ENCODE measurements at regions not wholly inside any gene's neighbourhood (a gene's known extent, or its start where the extent isn't known, plus 50 kb on each side); places are given as distances from the start of the nearest gene placed in this dataset.

DNA sequence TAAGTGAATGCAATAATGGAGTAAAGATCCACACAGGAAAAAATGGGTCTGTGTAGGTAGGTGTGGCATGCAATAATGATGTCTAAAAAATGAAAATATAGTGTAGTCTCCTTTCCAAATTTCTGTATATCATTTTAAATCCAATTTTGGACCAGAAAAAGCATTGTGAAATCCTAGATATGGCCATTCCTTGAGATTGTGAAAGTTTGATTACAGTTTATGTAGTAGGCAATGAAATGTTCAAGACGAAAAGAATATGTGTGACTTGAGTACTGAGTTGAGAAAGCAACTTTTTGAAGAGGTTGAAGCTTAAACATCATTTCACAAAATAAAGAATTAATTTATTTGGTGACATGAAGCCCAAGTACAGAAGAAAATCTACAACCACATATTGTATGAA is 698.7 kb downstream of the EPHA3 start:
- in situ Hi-C loops (cut with HindIII; ENCODE audit: extremely low pct_ligation_motif_present, low pct_unique_long_range_greater_than_20kb) (no loop called here), intact Hi-C loops (cut with micrococcal nuclease; ENCODE audit: unreplicated experiment) (no loop called here)
- no peak for TF ChIP-seq ZNF430 (CRISPR knock-in tag; IDR thresholded peaks at IDR 0.05)
- TF ChIP-seq HOXD1 (CRISPR knock-in tag; IDR thresholded peaks at IDR 0.05) = no peak
- TF ChIP-seq JUN (CRISPR knock-in tag; IDR thresholded peaks at IDR 0.05) = no peak
- TF ChIP-seq ZNF790 (CRISPR knock-in tag; IDR thresholded peaks at IDR 0.05; ENCODE audit: borderline replicate concordance) = no peak
- no peak for TF ChIP-seq SNRNP70 (IDR thresholded peaks at IDR 0.05; ENCODE audit: low read depth, low read length)
- TF ChIP-seq MIER2 (CRISPR knock-in tag; IDR thresholded peaks at IDR 0.05) = no peak
- TF ChIP-seq RFX1 (IDR thresholded peaks at IDR 0.05) = no peak
- no peak for TF ChIP-seq GTF3A (CRISPR knock-in tag; conservative IDR thresholded peaks at IDR 0.05)
- TF ChIP-seq, protein P1, sequence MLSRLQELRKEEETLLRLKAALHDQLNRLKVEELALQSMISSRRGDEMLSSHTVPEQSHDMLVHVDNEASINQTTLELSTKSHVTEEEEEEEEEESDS (CRISPR knock-in tag; IDR thresholded peaks at IDR 0.05; ENCODE audit: borderline replicate concordance) = no peak
- TF ChIP-seq MLLT10 (CRISPR knock-in tag; IDR thresholded peaks at IDR 0.05) = no peak
- TF ChIP-seq JUND (CRISPR knock-in tag; IDR thresholded peaks at IDR 0.05) = no peak
- TF ChIP-seq, protein P2, sequence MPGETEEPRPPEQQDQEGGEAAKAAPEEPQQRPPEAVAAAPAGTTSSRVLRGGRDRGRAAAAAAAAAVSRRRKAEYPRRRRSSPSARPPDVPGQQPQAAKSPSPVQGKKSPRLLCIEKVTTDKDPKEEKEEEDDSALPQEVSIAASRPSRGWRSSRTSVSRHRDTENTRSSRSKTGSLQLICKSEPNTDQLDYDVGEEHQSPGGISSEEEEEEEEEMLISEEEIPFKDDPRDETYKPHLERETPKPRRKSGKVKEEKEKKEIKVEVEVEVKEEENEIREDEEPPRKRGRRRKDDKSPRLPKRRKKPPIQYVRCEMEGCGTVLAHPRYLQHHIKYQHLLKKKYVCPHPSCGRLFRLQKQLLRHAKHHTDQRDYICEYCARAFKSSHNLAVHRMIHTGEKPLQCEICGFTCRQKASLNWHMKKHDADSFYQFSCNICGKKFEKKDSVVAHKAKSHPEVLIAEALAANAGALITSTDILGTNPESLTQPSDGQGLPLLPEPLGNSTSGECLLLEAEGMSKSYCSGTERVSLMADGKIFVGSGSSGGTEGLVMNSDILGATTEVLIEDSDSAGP (CRISPR knock-in tag; IDR thresholded peaks at IDR 0.05; ENCODE audit: borderline replicate concordance) = no peak
- no peak for TF ChIP-seq EP300 (IDR thresholded peaks at IDR 0.05; ENCODE audit: low read depth in 2 of 2, low read length in 2 of 2)
- TF ChIP-seq EP300 (CRISPR knock-in tag; IDR thresholded peaks at IDR 0.05; ENCODE audit: borderline replicate concordance) = no peak
- TF ChIP-seq, protein P3, sequence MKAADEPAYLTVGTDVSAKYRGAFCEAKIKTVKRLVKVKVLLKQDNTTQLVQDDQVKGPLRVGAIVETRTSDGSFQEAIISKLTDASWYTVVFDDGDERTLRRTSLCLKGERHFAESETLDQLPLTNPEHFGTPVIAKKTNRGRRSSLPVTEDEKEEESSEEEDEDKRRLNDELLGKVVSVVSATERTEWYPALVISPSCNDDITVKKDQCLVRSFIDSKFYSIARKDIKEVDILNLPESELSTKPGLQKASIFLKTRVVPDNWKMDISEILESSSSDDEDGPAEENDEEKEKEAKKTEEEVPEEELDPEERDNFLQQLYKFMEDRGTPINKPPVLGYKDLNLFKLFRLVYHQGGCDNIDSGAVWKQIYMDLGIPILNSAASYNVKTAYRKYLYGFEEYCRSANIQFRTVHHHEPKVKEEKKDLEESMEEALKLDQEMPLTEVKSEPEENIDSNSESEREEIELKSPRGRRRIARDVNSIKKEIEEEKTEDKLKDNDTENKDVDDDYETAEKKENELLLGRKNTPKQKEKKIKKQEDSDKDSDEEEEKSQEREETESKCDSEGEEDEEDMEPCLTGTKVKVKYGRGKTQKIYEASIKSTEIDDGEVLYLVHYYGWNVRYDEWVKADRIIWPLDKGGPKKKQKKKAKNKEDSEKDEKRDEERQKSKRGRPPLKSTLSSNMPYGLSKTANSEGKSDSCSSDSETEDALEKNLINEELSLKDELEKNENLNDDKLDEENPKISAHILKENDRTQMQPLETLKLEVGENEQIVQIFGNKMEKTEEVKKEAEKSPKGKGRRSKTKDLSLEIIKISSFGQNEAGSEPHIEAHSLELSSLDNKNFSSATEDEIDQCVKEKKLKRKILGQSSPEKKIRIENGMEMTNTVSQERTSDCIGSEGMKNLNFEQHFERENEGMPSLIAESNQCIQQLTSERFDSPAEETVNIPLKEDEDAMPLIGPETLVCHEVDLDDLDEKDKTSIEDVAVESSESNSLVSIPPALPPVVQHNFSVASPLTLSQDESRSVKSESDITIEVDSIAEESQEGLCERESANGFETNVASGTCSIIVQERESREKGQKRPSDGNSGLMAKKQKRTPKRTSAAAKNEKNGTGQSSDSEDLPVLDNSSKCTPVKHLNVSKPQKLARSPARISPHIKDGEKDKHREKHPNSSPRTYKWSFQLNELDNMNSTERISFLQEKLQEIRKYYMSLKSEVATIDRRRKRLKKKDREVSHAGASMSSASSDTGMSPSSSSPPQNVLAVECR (CRISPR knock-in tag; IDR thresholded peaks at IDR 0.05; ENCODE audit: borderline replicate concordance) = no peak
- no peak for TF ChIP-seq ZFP62 (CRISPR knock-in tag; IDR thresholded peaks at IDR 0.05)
- TF ChIP-seq, protein P4, sequence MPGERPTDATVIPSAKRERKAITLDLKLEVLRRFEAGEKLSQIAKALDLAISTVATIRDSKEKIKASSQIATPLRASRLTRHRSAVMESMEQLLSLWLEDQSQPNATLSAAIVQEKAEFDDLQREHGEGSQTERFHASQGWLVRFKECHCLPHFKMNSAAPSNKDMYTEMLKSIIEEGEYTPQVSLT (CRISPR knock-in tag; IDR thresholded peaks at IDR 0.05; ENCODE audit: borderline replicate concordance, low read depth) = no peak
- ChIA-PET POLR2A (no interaction called here), CTCF (ENCODE audit: low intra/inter-chr PET ratio, low total read pairs) (no interaction called here)
- Histone ChIP-seq H3K4me1 (ENCODE audit: insufficient read depth, low read length) (no peaks in the 10 kb centered on the region), H3K9ac (ENCODE audit: insufficient read depth, low read depth, low read length) (no peak overlapping the region), H3K36me3 (replicated peaks in 1 of 2; ENCODE audit: control insufficient read depth in 1 of 2, insufficient read depth in 2 of 2, low read length in 2 of 2) (no peaks in the 10 kb centered on the region), H3K27me3 (ENCODE audit: control insufficient read depth in 1 of 2, insufficient read depth in 2 of 2, low read length in 2 of 2) (no peaks in the 10 kb centered on the region), H3K27ac (ENCODE audit: extremely low read length, insufficient read depth, low read length) (no peak overlapping the region), H4K20me1 (ENCODE audit: insufficient read depth, low read length) (no peaks in the 10 kb centered on the region), H3K4me2 (ENCODE audit: low read depth, low read length) (no peak overlapping the region), H3K9me3 (ENCODE audit: low read length) (no peaks in the 10 kb centered on the region), H3K4me3 (replicated peaks in 1 of 3; ENCODE audit: insufficient read depth in 1 of 3, low read depth in 2 of 3, low read length in 3 of 3) (no peak overlapping the region), H3K79me2 (ENCODE audit: insufficient read depth, low read length) (no peaks in the 10 kb centered on the region), H2AFZ (ENCODE audit: low read length) (no peak overlapping the region)
- WGBS (ENCODE audit: low lambda C conversion rate) = 3% methylated on average over 1 of the region's 1 CpG
- BruUV-seq (replicated peaks) = no TSS peak
- no peak for ATAC-seq
- DNase-seq (ENCODE audit: low spot score) = no peak
- no peak for FAIRE-seq

All from HepG2 (cell line).